Cardiac muscle cell (in vitro differentiated cells and primary cell): ENCODE measurements at regions not wholly inside any gene's neighbourhood (a gene's known extent, or its start where the extent isn't known, plus 50 kb on each side); places are given as distances from the start of the nearest gene placed in this dataset.

Experiments used
- DNase-seq, 2 donors: peaks; one replicate each; pipeline versions ENCODE4 v3.0.0 to v3.0.0-alpha.2; 2010 to 2017; ENCODE audit warnings: low read depth in 1 of 2, low spot score in 1 of 2
- H3K27ac ChIP-seq: fragments of 200-600 bp; sonication (generic); 2 replicates; pipeline ENCODE4 v1.5.1; 2016
- H3K27me3 ChIP-seq: fragments of 200-600 bp; sonication (generic); 2 replicates; pipeline ENCODE4 v1.6.0; 2016; ENCODE audit warnings: control low read depth
- H3K36me3 ChIP-seq: fragments of 200-600 bp; sonication (generic); 2 replicates; pipeline ENCODE4 v1.5.1; 2016; ENCODE audit warnings: control low read depth
- H3K4me1 ChIP-seq: fragments of 200-600 bp; sonication (generic); 2 replicates; pipeline ENCODE4 v1.8.1; 2017; ENCODE audit warnings: low read depth, mild to moderate bottlenecking, mixed run types
- H3K4me3 ChIP-seq: fragments of 200-600 bp; sonication (generic); 2 replicates; pipeline ENCODE4 v1.5.1; 2016; ENCODE audit warnings: mild to moderate bottlenecking
- H3K9me3 ChIP-seq: fragments of 200-600 bp; sonication (generic); 2 replicates; pipeline ENCODE4 v1.5.1; 2017; ENCODE audit warnings: low read depth, mild to moderate bottlenecking, control low read depth
- TF ChIP-seq, protein P1 (sequence below): IDR thresholded peaks from 2 replicates; pipeline ENCODE4 v1.5.1; 2012; ENCODE audit warnings: low read depth, mild to moderate bottlenecking, low read length

DNA sequence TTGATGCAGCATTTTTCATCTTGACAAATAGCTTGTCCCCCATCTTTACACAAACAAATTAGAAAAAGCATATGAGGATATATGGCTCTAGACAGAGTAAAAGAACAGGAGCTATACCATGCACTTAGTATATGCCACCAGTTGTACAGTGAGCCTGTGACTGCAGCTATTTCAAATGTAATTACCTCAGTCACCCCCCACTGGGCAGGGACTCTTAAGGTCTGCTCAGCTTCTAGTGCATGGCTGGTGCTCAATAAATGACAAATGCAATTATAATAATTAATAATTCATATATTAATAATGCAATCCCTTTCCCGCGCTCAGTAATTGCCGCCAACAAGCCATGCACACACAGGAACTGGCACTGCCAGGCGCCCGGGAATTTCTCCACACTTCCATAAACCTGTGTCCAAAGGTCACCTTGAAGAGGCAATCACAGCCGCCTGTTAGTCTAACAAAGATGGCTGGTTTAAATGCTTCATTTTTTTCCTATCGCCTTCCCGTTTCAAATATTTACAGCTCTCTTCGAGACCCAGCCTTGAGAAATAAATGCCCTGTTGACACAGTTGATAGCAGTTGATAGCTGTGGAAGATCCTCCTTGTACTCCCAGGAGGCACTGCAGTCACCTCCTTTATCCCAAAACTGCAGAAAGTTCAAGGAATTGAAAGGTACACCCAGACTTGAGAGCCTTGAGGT, 156.6 kb downstream of the INO80D start:
- Histone ChIP-seq H3K9me3 (no peaks in the 10 kb centered on the region), H3K27me3 (peaks cover 40% of the 10 kb centered on the region), H3K36me3 (no peaks in the 10 kb centered on the region), H3K27ac (no peak overlapping the region), H3K4me3 (no peak overlapping the region), H3K4me1 (no peaks in the 10 kb centered on the region)
- TF ChIP-seq, protein P1, sequence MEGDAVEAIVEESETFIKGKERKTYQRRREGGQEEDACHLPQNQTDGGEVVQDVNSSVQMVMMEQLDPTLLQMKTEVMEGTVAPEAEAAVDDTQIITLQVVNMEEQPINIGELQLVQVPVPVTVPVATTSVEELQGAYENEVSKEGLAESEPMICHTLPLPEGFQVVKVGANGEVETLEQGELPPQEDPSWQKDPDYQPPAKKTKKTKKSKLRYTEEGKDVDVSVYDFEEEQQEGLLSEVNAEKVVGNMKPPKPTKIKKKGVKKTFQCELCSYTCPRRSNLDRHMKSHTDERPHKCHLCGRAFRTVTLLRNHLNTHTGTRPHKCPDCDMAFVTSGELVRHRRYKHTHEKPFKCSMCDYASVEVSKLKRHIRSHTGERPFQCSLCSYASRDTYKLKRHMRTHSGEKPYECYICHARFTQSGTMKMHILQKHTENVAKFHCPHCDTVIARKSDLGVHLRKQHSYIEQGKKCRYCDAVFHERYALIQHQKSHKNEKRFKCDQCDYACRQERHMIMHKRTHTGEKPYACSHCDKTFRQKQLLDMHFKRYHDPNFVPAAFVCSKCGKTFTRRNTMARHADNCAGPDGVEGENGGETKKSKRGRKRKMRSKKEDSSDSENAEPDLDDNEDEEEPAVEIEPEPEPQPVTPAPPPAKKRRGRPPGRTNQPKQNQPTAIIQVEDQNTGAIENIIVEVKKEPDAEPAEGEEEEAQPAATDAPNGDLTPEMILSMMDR: no peak
- no peak for DNase-seq

DNA sequence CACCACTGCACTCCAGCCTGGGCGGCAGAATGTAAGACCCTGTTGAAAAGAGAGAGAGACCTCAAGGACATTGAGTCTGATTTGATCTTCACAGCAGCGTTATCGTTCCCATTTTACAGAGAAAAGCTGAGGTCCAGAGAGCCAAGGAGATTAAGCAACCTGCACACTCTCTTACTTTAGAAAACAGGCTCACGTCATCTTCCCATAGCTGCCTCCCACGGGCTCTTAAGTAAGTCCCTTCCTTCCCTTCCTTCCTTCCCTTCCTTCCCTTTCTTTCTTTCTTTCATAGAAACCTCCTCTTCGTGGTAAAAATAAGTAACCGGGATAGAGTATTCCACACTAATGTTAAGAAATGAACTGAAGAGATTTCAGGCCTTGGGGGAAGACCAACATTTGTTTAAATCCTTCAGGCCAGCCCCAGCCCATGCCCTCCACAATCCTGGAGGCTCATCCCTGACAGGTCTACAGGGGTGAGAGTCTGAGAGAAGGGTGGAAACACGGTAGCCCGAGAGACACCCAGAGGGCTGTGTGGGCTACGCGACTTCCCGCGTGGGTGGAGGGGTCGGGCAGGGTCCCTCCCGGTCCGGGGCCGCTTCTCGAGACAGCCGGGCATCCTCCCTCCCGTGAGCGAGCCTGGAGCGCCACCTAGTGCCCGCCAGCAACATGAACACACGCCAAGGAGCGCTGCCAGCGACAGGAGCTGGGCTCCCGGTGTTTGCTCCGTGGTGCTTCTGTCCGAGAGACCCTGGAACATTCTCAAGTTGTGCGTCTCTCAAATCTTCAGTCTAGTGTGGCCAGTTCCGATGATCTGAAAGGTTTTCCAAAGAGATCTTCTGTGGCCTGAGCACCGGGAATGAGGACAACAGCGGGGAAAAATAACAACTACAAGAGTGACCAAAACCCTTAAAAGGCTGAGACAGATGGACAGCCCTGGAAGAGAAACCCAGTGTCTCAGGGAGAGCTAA, 160.3 kb downstream of the INO80D start:
- no peak overlapping the region for H3K27ac ChIP-seq
- TF ChIP-seq, protein P1: peak; percentile 92
- H3K9me3 ChIP-seq: no peaks in the 10 kb centered on the region
- peak; percentile 79 to 81 for DNase-seq
- H3K27me3 ChIP-seq: peaks cover 44% of the 10 kb centered on the region
- no peaks in the 10 kb centered on the region for H3K36me3 ChIP-seq
- no peak overlapping the region for H3K4me3 ChIP-seq
- no peaks in the 10 kb centered on the region for H3K4me1 ChIP-seq

DNA sequence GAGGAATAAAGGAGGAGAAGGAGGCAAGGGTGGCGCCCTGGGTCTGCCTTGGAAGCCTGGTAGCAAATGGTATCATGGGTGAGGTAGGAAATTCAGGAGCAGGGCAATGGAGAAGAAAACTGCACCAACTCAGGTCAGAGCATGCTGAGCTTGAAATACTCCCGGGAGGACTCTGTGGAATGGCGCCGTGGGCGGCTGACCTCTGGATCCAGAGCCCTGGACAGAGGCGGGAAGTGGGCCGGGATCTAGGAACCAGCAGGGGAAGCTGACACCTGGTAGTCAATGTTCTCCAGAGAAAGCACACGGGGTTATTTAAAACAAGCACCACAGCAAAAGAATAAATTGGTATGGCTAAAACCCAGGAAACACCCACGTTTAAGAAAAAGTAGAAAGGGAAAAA, 161.3 kb downstream of the INO80D start:
- no peak for DNase-seq
- TF ChIP-seq, protein P1: no peak
- Histone ChIP-seq H3K4me1 (no peaks in the 10 kb centered on the region), H3K27me3 (peaks cover 44% of the 10 kb centered on the region), H3K36me3 (no peaks in the 10 kb centered on the region), H3K4me3 (no peak overlapping the region), H3K27ac (no peak overlapping the region), H3K9me3 (no peaks in the 10 kb centered on the region)

DNA sequence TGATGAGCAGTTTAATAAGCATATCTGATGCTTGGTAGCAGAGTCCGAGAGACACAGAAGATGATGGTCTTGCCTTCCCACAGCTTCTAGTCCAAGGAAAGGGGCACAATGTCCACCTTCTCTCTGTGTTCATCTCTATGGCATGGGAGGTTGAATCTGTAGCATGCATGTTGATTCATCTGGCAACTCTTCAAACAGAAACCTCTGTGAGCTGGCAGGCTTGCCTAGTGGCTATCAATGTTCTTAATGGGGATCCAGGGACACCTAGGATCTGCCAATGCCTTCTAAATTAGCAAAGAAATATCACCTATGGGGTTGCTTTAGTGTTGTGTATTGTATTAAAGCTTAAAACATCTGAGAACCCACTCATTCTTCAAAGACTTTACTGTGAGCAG, 170.8 kb downstream of the INO80D start:
- no peak overlapping the region for H3K4me3 ChIP-seq
- H3K27ac ChIP-seq: no peak overlapping the region
- no peaks in the 10 kb centered on the region for H3K4me1 ChIP-seq
- no peaks in the 10 kb centered on the region for H3K27me3 ChIP-seq
- TF ChIP-seq, protein P1: no peak
- no peaks in the 10 kb centered on the region for H3K9me3 ChIP-seq
- H3K36me3 ChIP-seq: no peaks in the 10 kb centered on the region
- DNase-seq: no peak

DNA sequence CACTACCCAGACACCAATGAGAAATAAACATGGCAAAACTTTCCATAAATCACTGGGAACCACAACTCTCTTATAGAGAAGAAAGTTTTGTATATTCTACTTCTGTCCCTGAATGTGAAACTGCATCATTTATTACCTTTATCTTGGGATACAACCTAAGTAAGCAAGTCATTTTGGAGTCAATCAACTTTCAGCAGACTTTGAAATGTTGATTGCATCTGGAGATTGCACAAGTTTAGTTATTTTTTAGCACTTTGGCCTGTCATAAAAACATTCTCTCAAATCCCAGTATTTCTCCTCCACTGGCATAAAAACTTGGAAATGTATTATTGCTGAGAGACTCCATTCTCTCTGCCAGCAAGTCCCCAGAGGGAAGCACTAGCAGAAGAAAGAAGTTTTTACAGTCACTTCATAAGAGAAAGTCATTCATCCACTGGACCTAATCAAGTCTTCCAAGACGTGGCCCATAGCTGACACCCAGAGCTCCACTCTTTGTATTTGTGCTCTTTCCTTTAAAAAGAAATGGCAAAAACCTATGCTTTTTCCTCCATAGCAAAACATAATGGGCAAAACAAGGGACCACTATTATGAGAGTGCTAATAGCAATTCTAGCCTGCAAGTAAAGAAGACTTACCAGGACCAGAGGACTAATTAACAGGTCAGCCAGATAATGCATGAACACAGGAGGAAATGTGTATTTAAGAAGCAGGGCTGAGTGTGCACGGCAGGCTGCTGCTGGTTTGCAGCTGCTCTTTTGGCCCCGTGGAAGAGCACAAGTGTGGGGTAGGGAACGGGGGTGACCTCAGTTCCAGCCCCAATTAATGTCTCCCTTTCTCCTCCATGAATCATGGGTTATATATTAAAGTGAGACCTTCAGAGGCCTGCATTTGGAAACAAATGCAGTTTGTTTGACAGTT, 171.5 kb downstream of the INO80D start:
- no peak for DNase-seq
- no peak overlapping the region for H3K4me3 ChIP-seq
- no peak overlapping the region for H3K27ac ChIP-seq
- no peaks in the 10 kb centered on the region for H3K4me1 ChIP-seq
- no peaks in the 10 kb centered on the region for H3K9me3 ChIP-seq
- no peaks in the 10 kb centered on the region for H3K36me3 ChIP-seq
- TF ChIP-seq, protein P1: no peak
- no peaks in the 10 kb centered on the region for H3K27me3 ChIP-seq
